ENCODE measurements at regions not wholly inside any gene's neighbourhood (a gene's known extent, or its start where the extent isn't known, plus 50 kb on each side); places are given as distances from the start of the nearest gene placed in this dataset.

DNA sequence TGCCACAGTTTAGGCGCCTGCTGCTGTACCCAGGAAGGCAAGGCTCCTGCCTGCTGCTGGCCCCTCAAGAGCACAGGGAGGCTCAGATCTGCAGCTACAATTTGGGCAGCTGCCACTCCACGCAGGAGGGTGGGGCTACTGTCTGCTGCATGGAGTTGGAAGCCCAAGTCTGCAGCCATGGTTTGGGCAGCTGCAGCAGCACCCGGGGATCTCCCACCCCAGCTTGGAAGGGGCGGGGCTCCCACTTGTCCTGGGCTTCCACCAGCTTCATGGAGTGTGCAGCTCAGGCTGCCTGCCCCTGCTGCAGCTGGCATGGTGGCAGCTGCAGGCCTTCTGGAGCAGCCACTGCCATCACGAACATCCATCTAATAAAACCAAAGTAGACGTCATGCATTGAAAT is 512.9 kb downstream of the PYDC2 start:
- TF ChIP-seq POLR2AphosphoS5 (IDR thresholded peaks at IDR 0.05; ENCODE audit: low read depth, low read length) (no peak), POLR2A (IDR thresholded peaks at IDR 0.05; ENCODE audit: low read depth, low read length) (no peak), SPI1 (IDR thresholded peaks at IDR 0.05; ENCODE audit: low read depth, low read length) (no peak), POU2F2 (IDR thresholded peaks at IDR 0.05; ENCODE audit: low read depth, low read length) (no peak)

Data from GM12891 (cell line).